NCI-H748 treated with DMSO at 0.1 percent for 48 hours (cell line): ENCODE measurements at regions not wholly inside any gene's neighbourhood (a gene's known extent, or its start where the extent isn't known, plus 50 kb on each side); places are given as distances from the start of the nearest gene placed in this dataset.
A peak's percentile ranks its signal among the peaks of the same experiment; 100 is the strongest.
"Not testable (repeated sequence)": the region's sequence is repeated elsewhere in the genome, so short reads cannot be mapped to it uniquely, and the experiment has no call there.

Experiments used
- DNase-seq: peaks from one replicate; lab custom pipeline; 2025; lab: John Stamatoyannopoulos, UW

- no peak for DNase-seq
Observed at GRCh38 chr1:181948372-181948771, 113.1 kb downstream of the ZNF648 start.

- no peak for DNase-seq
Observed at GRCh38 chr1:181947441-181947840, 114.1 kb downstream of the ZNF648 start.

GRCh38 chr1:181936768-181937581, 124.5 kb downstream of the ZNF648 start:
- peak; percentile 38 for DNase-seq

GRCh38 chr1:181936269-181936668, 125.2 kb downstream of the ZNF648 start:
- DNase-seq: no peak

GRCh38 chr1:181931873-181932272, 129.6 kb downstream of the ZNF648 start:
- no peak for DNase-seq

GRCh38 chr1:181930187-181930586, 131.3 kb downstream of the ZNF648 start:
- no peak for DNase-seq

GRCh38 chr1:181926697-181927096, 134.8 kb downstream of the ZNF648 start:
- no peak for DNase-seq

- not testable (repeated sequence) for DNase-seq
Observed at GRCh38 chr1:181924034-181924433, 137.5 kb downstream of the ZNF648 start.

- no peak for DNase-seq
Observed at GRCh38 chr1:181919542-181919941, 142.0 kb downstream of the ZNF648 start.

GRCh38 chr1:181918880-181919525, 142.5 kb downstream of the ZNF648 start:
- no peak for DNase-seq

- DNase-seq: no peak
Observed at GRCh38 chr1:181911715-181912114, 149.8 kb downstream of the ZNF648 start.

GRCh38 chr1:181910905-181911304, 150.6 kb downstream of the ZNF648 start:
- no peak for DNase-seq

GRCh38 chr1:181909010-181909409, 152.5 kb downstream of the ZNF648 start:
- no peak for DNase-seq

- DNase-seq: no peak
Observed at GRCh38 chr1:181906631-181907030, 154.9 kb downstream of the ZNF648 start.

- no peak for DNase-seq
Observed at GRCh38 chr1:181905944-181906597, 155.4 kb downstream of the ZNF648 start.

GRCh38 chr1:181898773-181899172, 162.7 kb downstream of the ZNF648 start:
- DNase-seq: no peak

GRCh38 chr1:181896824-181897223, 164.7 kb downstream of the ZNF648 start:
- DNase-seq: no peak

- DNase-seq: no peak
Observed at GRCh38 chr1:181894439-181894859, 167.1 kb downstream of the ZNF648 start.

- DNase-seq: no peak
Observed at GRCh38 chr1:181893937-181894336, 167.6 kb downstream of the ZNF648 start.

GRCh38 chr1:181893150-181893549, 168.4 kb downstream of the ZNF648 start:
- DNase-seq: not testable (repeated sequence)

GRCh38 chr1:181872562-181872961, 188.9 kb downstream of the ZNF648 start:
- no peak for DNase-seq

GRCh38 chr1:181863736-181864135, 197.8 kb downstream of the ZNF648 start:
- no peak for DNase-seq

- no peak for DNase-seq
Observed at GRCh38 chr1:181863006-181863405, 198.5 kb downstream of the ZNF648 start.
